NT2/D1 (cell line): ENCODE measurements at regions not wholly inside any gene's neighbourhood (a gene's known extent, or its start where the extent isn't known, plus 50 kb on each side); places are given as distances from the start of the nearest gene placed in this dataset.

Source experiments
- DNase-seq: peaks from one replicate; pipeline ENCODE4 v3.0.0-alpha.2; 2011; ENCODE audit warnings: low read depth, low spot score
- H3K27me3 ChIP-seq: 2 replicates; pipeline ENCODE4 v1.6.0; 2011; ENCODE audit warnings: mild to moderate bottlenecking; ENCODE audit not compliant: insufficient read length, insufficient read depth
- H3K36me3 ChIP-seq: 2 replicates; pipeline ENCODE4 v1.6.1; 2011; ENCODE audit warnings: mild to moderate bottlenecking, low read length, mixed read lengths; ENCODE audit not compliant: insufficient read depth, insufficient read length
- H3K4me1 ChIP-seq: 2 replicates; pipeline ENCODE4 v1.5.1; 2011; ENCODE audit not compliant: insufficient read depth, insufficient read length
- H3K4me3 ChIP-seq: 2 replicates; pipeline ENCODE4 v1.5.1; 2011; ENCODE audit warnings: low read depth; ENCODE audit not compliant: insufficient read length
- H3K9ac ChIP-seq: 2 replicates; pipeline ENCODE4 v1.6.0; 2011; ENCODE audit warnings: low read depth; ENCODE audit not compliant: insufficient read length
- H3K9me3 ChIP-seq: 2 replicates; pipeline ENCODE4 v1.5.1; 2011; ENCODE audit warnings: mild to moderate bottlenecking, low read length; ENCODE audit not compliant: insufficient read depth
- SUZ12 ChIP-seq: IDR thresholded peaks from 2 replicates; pipeline ENCODE4 v1.6.1; 2011; ENCODE audit not compliant: insufficient read length, insufficient read depth; ENCODE audit errors: extremely low read depth
- YY1 ChIP-seq: IDR thresholded peaks from 2 replicates; pipeline ENCODE4 v1.6.1; 2011; ENCODE audit not compliant: insufficient read length, insufficient read depth
- ZNF274 ChIP-seq: IDR thresholded peaks from 2 replicates; pipeline ENCODE4 v1.6.1; 2011; ENCODE audit warnings: mild to moderate bottlenecking, low read depth, low read length

- TF ChIP-seq ZNF274 (no peak), YY1 (no peak), SUZ12 (no peak)
- no peaks in the 10 kb centered on the region for H3K36me3 ChIP-seq
- no peak overlapping the region for H3K4me3 ChIP-seq
- no peak overlapping the region for H3K9ac ChIP-seq
- no peaks in the 10 kb centered on the region for H3K27me3 ChIP-seq
- DNase-seq: no peak
- no peaks in the 10 kb centered on the region for H3K9me3 ChIP-seq
- H3K4me1 ChIP-seq: peaks cover 6% of the 10 kb centered on the region
Measured at GRCh38 chr2:217070611-217071010, 210.7 kb upstream of the TNP1 start.

- Histone ChIP-seq H3K36me3 (no peaks in the 10 kb centered on the region), H3K4me3 (no peak overlapping the region), H3K4me1 (peaks cover 4% of the 10 kb centered on the region), H3K27me3 (no peaks in the 10 kb centered on the region), H3K9ac (no peak overlapping the region), H3K9me3 (no peaks in the 10 kb centered on the region)
- TF ChIP-seq SUZ12 (no peak), YY1 (no peak), ZNF274 (no peak)
- DNase-seq: no peak
Measured at GRCh38 chr2:217070043-217070430, 210.2 kb upstream of the TNP1 start.

- no peak for DNase-seq
- Histone ChIP-seq H3K4me1 (peaks cover 4% of the 10 kb centered on the region), H3K9ac (no peak overlapping the region), H3K36me3 (no peaks in the 10 kb centered on the region), H3K9me3 (no peaks in the 10 kb centered on the region), H3K27me3 (no peaks in the 10 kb centered on the region), H3K4me3 (no peak overlapping the region)
- no peak for TF ChIP-seq SUZ12
- no peak for TF ChIP-seq YY1
- no peak for TF ChIP-seq ZNF274
Measured at GRCh38 chr2:217069263-217070042, 209.6 kb upstream of the TNP1 start.

GRCh38 chr2:217068677-217069250 lies 208.9 kb upstream of the TNP1 start:
- no peak for DNase-seq
- TF ChIP-seq YY1 (no peak), ZNF274 (no peak), SUZ12 (no peak)
- Histone ChIP-seq H3K4me3 (no peak overlapping the region), H3K9ac (no peak overlapping the region), H3K4me1 (peaks cover 4% of the 10 kb centered on the region), H3K27me3 (no peaks in the 10 kb centered on the region), H3K36me3 (no peaks in the 10 kb centered on the region), H3K9me3 (no peaks in the 10 kb centered on the region)

- no peak overlapping the region for H3K9ac ChIP-seq
- H3K9me3 ChIP-seq: no peaks in the 10 kb centered on the region
- peaks cover 4% of the 10 kb centered on the region for H3K27me3 ChIP-seq
- TF ChIP-seq YY1: no peak
- TF ChIP-seq ZNF274: no peak
- TF ChIP-seq SUZ12: no peak
- H3K36me3 ChIP-seq: no peaks in the 10 kb centered on the region
- no peak overlapping the region for H3K4me3 ChIP-seq
- DNase-seq: no peak
- H3K4me1 ChIP-seq: peaks cover 4% of the 10 kb centered on the region
Measured at GRCh38 chr2:217067787-217068186, 207.9 kb upstream of the TNP1 start.

- Histone ChIP-seq H3K4me1 (peaks cover 4% of the 10 kb centered on the region), H3K9ac (no peak overlapping the region), H3K36me3 (no peaks in the 10 kb centered on the region), H3K9me3 (no peaks in the 10 kb centered on the region), H3K4me3 (no peak overlapping the region), H3K27me3 (peaks cover 4% of the 10 kb centered on the region)
- TF ChIP-seq SUZ12: no peak
- TF ChIP-seq ZNF274: no peak
- no peak for TF ChIP-seq YY1
- DNase-seq: no peak
Measured at GRCh38 chr2:217066510-217067270, 206.8 kb upstream of the TNP1 start.
